ENCODE measurements at regions not wholly inside any gene's neighbourhood (a gene's known extent, or its start where the extent isn't known, plus 50 kb on each side); places are given as distances from the start of the nearest gene placed in this dataset.

DNA sequence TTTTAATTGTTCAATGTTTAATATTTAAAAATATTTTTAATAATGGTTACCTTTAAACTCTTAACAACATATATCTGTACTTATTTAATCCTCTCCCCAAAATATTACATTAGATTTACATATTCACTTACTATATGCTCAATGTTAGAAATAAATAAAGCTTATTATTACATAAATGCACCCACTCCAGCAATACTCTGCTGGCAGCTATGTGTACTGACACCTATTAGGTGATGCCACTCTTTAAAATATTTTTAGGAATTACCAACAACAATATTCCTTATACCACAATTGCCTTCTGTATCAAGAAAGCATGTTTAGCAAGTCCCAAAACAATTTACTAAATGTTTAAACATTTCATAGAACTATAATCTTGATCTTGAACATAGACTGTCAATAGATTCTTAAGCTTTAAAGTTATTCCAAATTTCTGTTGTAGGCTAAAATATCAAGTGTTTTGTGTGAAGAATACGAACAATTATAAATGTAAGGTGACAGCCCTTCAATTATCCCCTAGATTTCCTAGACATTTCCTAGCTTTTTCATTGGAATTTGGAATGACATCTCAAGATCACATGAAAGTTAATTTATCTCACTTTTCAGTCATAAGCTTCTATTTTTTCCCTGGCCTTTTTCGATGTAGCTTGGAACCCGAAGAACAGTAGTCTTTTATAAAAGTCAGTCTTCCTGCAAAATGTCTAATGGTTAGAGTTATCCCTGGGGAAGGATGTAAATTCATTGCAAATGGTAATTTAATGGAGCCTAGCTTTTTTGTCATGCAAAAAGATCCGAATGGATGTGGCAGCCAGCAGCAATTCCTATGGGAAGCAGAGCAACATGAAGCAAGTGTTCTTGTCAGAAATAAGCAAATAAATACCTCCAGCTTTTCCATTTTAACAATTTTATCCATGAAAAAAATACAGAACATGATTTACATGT lies 907.5 kb upstream of the ATXN7L3B start:
- TF ChIP-seq EZH2 (IDR thresholded peaks at IDR 0.05; ENCODE audit: low read length) = no peak
- TF ChIP-seq, protein P1, sequence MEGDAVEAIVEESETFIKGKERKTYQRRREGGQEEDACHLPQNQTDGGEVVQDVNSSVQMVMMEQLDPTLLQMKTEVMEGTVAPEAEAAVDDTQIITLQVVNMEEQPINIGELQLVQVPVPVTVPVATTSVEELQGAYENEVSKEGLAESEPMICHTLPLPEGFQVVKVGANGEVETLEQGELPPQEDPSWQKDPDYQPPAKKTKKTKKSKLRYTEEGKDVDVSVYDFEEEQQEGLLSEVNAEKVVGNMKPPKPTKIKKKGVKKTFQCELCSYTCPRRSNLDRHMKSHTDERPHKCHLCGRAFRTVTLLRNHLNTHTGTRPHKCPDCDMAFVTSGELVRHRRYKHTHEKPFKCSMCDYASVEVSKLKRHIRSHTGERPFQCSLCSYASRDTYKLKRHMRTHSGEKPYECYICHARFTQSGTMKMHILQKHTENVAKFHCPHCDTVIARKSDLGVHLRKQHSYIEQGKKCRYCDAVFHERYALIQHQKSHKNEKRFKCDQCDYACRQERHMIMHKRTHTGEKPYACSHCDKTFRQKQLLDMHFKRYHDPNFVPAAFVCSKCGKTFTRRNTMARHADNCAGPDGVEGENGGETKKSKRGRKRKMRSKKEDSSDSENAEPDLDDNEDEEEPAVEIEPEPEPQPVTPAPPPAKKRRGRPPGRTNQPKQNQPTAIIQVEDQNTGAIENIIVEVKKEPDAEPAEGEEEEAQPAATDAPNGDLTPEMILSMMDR (optimal IDR thresholded peaks at IDR 0.05 in 1 of 3, IDR thresholded peaks at IDR 0.05 in 1 of 3, conservative IDR thresholded peaks at IDR 0.05 in 1 of 3; ENCODE audit: extremely low read depth in 1 of 3, insufficient read depth in 2 of 3, low read length in 3 of 3) = no peak

All from keratinocyte (primary cell).